GM23338 (cell line): ENCODE measurements at regions not wholly inside any gene's neighbourhood (a gene's known extent, or its start where the extent isn't known, plus 50 kb on each side); places are given as distances from the start of the nearest gene placed in this dataset.

Experiments used
- ATAC-seq: fragments of 200-7000 bp; cut with Tn5 transposase; 3 replicates; pipeline ENCODE4 v1.9.1; 2020
- DNase-seq: peaks from one replicate; pipeline ENCODE4 v3.0.0-alpha.2; 2015; ENCODE audit warnings: low spot score
- H2AFZ ChIP-seq: fragments of 200-600 bp; sonication (generic); 2 replicates; pipeline ENCODE4 v1.8.0; 2016; ENCODE audit warnings: antibody characterized with exemption, mild to moderate bottlenecking, moderate library complexity
- H3F3A ChIP-seq: fragments of 200-600 bp; sonication (generic); replicated peaks from 2 replicates; pipeline ENCODE4 v1.8.0; 2017; ENCODE audit warnings: antibody characterized with exemption, mixed run types, low read depth
- H3K27ac ChIP-seq: fragments of 200-600 bp; sonication (generic); 2 replicates; pipeline ENCODE4 v1.6.1; 2016; ENCODE audit warnings: low read depth
- H3K27me3 ChIP-seq: fragments of 200-600 bp; sonication (generic); 2 replicates; pipeline ENCODE4 v1.8.0; 2016; ENCODE audit warnings: mild to moderate bottlenecking, mixed run types, moderate library complexity; ENCODE audit not compliant: insufficient read depth
- H3K36me3 ChIP-seq: fragments of 200-600 bp; sonication (generic); 2 replicates; pipeline ENCODE4 v1.8.0; 2016; ENCODE audit warnings: mild to moderate bottlenecking; ENCODE audit not compliant: insufficient read depth
- H3K4me1 ChIP-seq: fragments of 200-600 bp; sonication (generic); 2 replicates; pipeline ENCODE4 v1.8.0; 2016; ENCODE audit warnings: mild to moderate bottlenecking, moderate library complexity; ENCODE audit not compliant: insufficient read depth
- H3K4me2 ChIP-seq: fragments of 200-600 bp; sonication (generic); 2 replicates; pipeline ENCODE4 v1.7.1; 2017; ENCODE audit warnings: mixed run types
- H3K4me3 ChIP-seq: fragments of 200-600 bp; sonication (generic); 2 replicates; pipeline ENCODE4 v1.6.1; 2016; ENCODE audit warnings: mixed run types
- H3K79me2 ChIP-seq: fragments of 200-600 bp; sonication (generic); replicated peaks from 2 replicates; pipeline ENCODE4 v1.8.0; 2017; ENCODE audit warnings: mild to moderate bottlenecking; ENCODE audit not compliant: insufficient read depth
- H3K9me2 ChIP-seq: fragments of 200-600 bp; sonication (generic); 2 replicates; pipeline ENCODE4 v1.8.0; 2017; ENCODE audit not compliant: insufficient read depth
- H4K20me1 ChIP-seq: fragments of 200-600 bp; sonication (generic); replicated peaks from 2 replicates; pipeline ENCODE4 v1.8.0; 2017; ENCODE audit warnings: mild to moderate bottlenecking; ENCODE audit not compliant: insufficient read depth
- H3K27ac Mint-ChIP-seq: 2 replicates; pipeline ENCODE4 v1.8.0; 2020; ENCODE audit warnings: inconsistent platforms, mild to moderate bottlenecking, moderate library complexity, mixed read lengths
- H3K27me3 Mint-ChIP-seq: 3 replicates; pipeline ENCODE4 v1.8.0; 2022; ENCODE audit warnings: low read depth, mild to moderate bottlenecking, moderate library complexity, mixed read lengths, inconsistent platforms; ENCODE audit not compliant: insufficient read depth, poor library complexity
- H3K36me3 Mint-ChIP-seq: 3 replicates; pipeline ENCODE4 v1.8.0; 2021; ENCODE audit warnings: low read depth, mild to moderate bottlenecking, inconsistent platforms, moderate library complexity, mixed read lengths
- H3K4me1 Mint-ChIP-seq: 3 replicates; pipeline ENCODE4 v1.8.0; 2020; ENCODE audit warnings: mild to moderate bottlenecking, inconsistent platforms, mixed read lengths
- H3K4me3 Mint-ChIP-seq: 3 replicates; pipeline ENCODE4 v1.8.0; 2021; ENCODE audit warnings: moderate library complexity, mild to moderate bottlenecking, inconsistent platforms, mixed read lengths
- H3K9me3 Mint-ChIP-seq: 3 replicates; pipeline ENCODE4 v1.8.0; 2020; ENCODE audit warnings: moderate library complexity, mild to moderate bottlenecking, inconsistent platforms, mixed read lengths
- CREB1 ChIP-seq: fragments of 250-450 bp; sonication (Bioruptor Pico); IDR thresholded peaks from 2 replicates; pipeline ENCODE4 v1.5.0; 2020; ENCODE audit warnings: low read depth, mild to moderate bottlenecking, moderate library complexity
- ETS1 ChIP-seq: IDR thresholded peaks from 2 replicates; pipeline ENCODE4 v1.6.1; 2016; ENCODE audit warnings: antibody characterized with exemption
- EZH2 ChIP-seq: fragments of 200-600 bp; sonication (generic); IDR thresholded peaks from one replicate; pipeline ENCODE4 v1.8.0; 2017; ENCODE audit warnings: antibody characterized with exemption, mild to moderate bottlenecking, low read depth; ENCODE audit not compliant: unreplicated experiment
- EZH2phosphoT487 ChIP-seq: fragments of 200-600 bp; sonication (generic); IDR thresholded peaks from one replicate; pipeline ENCODE4 v1.8.1; 2018; ENCODE audit warnings: antibody characterized with exemption; ENCODE audit not compliant: unreplicated experiment
- JUNB ChIP-seq: IDR thresholded peaks from one replicate; pipeline ENCODE4 v1.6.1; 2016; ENCODE audit warnings: antibody characterized with exemption; ENCODE audit not compliant: unreplicated experiment
- NANOG ChIP-seq: IDR thresholded peaks from 2 replicates; pipeline ENCODE4 v1.6.1; 2016; ENCODE audit warnings: antibody characterized with exemption, borderline replicate concordance
- POLR2AphosphoS5 ChIP-seq: IDR thresholded peaks from 2 replicates; pipeline ENCODE4 v1.6.1; 2016; ENCODE audit warnings: antibody characterized with exemption, low read depth
- STAT1 ChIP-seq: IDR thresholded peaks from one replicate; pipeline ENCODE4 v1.6.1; 2016; ENCODE audit warnings: antibody characterized with exemption; ENCODE audit not compliant: unreplicated experiment
- ZNF114 ChIP-seq: fragments of 250-450 bp; sonication (Bioruptor Pico); IDR thresholded peaks from 2 replicates; pipeline ENCODE4 v1.5.0; 2020; ENCODE audit warnings: mild to moderate bottlenecking, moderate library complexity
- ZNF331 ChIP-seq: fragments of 250-450 bp; sonication (Bioruptor Pico); IDR thresholded peaks from 2 replicates; pipeline ENCODE4 v1.5.0; 2020; ENCODE audit warnings: low read depth, mild to moderate bottlenecking, moderate library complexity
- TF ChIP-seq, protein P1 (sequence below): fragments of 250-450 bp; sonication (Bioruptor Pico); IDR thresholded peaks from 2 replicates; pipeline ENCODE4 v1.5.0; 2020; ENCODE audit warnings: mild to moderate bottlenecking, moderate library complexity
- TF ChIP-seq, protein P2 (sequence below), 2 experiments: fragments of 200-600 bp in 1 of 2; sonication (generic) in 1 of 2; conservative IDR thresholded peaks; 2 replicates each; pipeline versions ENCODE4 v1.5.1 to v1.6.1; 2016 to 2017; ENCODE audit warnings: antibody characterized with exemption in 2 of 2, low read depth in 2 of 2, mild to moderate bottlenecking in 2 of 2, moderate library complexity in 1 of 2
- TF ChIP-seq, protein P3 (sequence below): IDR thresholded peaks from one replicate; pipeline ENCODE4 v1.6.1; 2018; ENCODE audit warnings: antibody characterized with exemption; ENCODE audit not compliant: unreplicated experiment

DNA sequence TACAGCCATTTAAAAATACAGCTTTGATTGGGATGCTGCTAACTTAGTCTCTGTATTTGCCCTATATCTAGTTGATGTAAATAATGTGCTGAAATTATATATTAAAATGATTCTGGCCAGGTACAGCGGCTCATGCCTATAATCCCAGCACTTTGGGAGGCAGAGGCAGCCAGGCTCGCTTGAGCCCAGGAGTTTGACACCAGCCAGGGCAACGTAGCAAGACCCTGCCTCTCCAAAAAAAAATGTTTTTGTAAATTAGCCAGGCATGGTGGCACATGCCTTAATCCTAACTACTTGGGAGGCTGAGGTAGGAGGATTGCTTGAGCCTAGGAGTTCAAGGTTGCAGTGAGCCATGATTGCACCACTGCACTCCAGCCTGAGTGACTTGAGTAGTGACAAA is 143.8 kb upstream of the CELF2 start:
- no peak overlapping the region for H3K27ac ChIP-seq
- H3K36me3 Mint-ChIP-seq, result no peaks in the 10 kb centered on the region
- H3K4me3 ChIP-seq, result no peak overlapping the region
- H3K4me3 Mint-ChIP-seq, result no peak overlapping the region
- H3K36me3 ChIP-seq, result no peaks in the 10 kb centered on the region
- no peak overlapping the region for H2AFZ ChIP-seq
- no peak for DNase-seq
- H3K9me3 Mint-ChIP-seq, result no peaks in the 10 kb centered on the region
- H3K4me1 ChIP-seq, result no peaks in the 10 kb centered on the region
- TF ChIP-seq STAT1 (no peak), NANOG (no peak), ETS1 (no peak), JUNB (no peak), EZH2 (no peak), ZNF114 (CRISPR knock-in tag) (no peak), EZH2phosphoT487 (no peak), CREB1 (no peak), POLR2AphosphoS5 (no peak), ZNF331 (CRISPR knock-in tag) (no peak)
- TF ChIP-seq, protein P1, sequence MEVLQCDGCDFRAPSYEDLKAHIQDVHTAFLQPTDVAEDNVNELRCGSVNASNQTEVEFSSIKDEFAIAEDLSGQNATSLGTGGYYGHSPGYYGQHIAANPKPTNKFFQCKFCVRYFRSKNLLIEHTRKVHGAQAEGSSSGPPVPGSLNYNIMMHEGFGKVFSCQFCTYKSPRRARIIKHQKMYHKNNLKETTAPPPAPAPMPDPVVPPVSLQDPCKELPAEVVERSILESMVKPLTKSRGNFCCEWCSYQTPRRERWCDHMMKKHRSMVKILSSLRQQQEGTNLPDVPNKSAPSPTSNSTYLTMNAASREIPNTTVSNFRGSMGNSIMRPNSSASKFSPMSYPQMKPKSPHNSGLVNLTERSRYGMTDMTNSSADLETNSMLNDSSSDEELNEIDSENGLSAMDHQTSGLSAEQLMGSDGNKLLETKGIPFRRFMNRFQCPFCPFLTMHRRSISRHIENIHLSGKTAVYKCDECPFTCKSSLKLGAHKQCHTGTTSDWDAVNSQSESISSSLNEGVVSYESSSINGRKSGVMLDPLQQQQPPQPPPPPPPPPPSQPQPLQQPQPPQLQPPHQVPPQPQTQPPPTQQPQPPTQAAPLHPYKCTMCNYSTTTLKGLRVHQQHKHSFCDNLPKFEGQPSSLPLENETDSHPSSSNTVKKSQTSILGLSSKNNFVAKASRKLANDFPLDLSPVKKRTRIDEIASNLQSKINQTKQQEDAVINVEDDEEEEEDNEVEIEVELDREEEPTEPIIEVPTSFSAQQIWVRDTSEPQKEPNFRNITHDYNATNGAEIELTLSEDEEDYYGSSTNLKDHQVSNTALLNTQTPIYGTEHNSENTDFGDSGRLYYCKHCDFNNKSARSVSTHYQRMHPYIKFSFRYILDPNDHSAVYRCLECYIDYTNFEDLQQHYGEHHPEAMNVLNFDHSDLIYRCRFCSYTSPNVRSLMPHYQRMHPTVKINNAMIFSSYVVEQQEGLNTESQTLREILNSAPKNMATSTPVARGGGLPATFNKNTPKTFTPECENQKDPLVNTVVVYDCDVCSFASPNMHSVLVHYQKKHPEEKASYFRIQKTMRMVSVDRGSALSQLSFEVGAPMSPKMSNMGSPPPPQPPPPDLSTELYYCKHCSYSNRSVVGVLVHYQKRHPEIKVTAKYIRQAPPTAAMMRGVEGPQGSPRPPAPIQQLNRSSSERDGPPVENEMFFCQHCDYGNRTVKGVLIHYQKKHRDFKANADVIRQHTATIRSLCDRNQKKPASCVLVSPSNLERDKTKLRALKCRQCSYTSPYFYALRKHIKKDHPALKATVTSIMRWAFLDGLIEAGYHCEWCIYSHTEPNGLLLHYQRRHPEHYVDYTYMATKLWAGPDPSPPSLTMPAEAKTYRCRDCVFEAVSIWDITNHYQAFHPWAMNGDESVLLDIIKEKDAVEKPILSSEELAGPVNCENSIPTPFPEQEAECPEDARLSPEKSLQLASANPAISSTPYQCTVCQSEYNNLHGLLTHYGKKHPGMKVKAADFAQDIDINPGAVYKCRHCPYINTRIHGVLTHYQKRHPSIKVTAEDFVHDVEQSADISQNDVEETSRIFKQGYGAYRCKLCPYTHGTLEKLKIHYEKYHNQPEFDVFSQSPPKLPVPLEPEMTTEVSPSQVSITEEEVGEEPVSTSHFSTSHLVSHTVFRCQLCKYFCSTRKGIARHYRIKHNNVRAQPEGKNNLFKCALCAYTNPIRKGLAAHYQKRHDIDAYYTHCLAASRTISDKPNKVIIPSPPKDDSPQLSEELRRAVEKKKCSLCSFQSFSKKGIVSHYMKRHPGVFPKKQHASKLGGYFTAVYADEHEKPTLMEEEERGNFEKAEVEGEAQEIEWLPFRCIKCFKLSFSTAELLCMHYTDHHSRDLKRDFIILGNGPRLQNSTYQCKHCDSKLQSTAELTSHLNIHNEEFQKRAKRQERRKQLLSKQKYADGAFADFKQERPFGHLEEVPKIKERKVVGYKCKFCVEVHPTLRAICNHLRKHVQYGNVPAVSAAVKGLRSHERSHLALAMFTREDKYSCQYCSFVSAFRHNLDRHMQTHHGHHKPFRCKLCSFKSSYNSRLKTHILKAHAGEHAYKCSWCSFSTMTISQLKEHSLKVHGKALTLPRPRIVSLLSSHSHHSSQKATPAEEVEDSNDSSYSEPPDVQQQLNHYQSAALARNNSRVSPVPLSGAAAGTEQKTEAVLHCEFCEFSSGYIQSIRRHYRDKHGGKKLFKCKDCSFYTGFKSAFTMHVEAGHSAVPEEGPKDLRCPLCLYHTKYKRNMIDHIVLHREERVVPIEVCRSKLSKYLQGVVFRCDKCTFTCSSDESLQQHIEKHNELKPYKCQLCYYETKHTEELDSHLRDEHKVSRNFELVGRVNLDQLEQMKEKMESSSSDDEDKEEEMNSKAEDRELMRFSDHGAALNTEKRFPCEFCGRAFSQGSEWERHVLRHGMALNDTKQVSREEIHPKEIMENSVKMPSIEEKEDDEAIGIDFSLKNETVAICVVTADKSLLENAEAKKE, result no peak
- TF ChIP-seq, protein P2, sequence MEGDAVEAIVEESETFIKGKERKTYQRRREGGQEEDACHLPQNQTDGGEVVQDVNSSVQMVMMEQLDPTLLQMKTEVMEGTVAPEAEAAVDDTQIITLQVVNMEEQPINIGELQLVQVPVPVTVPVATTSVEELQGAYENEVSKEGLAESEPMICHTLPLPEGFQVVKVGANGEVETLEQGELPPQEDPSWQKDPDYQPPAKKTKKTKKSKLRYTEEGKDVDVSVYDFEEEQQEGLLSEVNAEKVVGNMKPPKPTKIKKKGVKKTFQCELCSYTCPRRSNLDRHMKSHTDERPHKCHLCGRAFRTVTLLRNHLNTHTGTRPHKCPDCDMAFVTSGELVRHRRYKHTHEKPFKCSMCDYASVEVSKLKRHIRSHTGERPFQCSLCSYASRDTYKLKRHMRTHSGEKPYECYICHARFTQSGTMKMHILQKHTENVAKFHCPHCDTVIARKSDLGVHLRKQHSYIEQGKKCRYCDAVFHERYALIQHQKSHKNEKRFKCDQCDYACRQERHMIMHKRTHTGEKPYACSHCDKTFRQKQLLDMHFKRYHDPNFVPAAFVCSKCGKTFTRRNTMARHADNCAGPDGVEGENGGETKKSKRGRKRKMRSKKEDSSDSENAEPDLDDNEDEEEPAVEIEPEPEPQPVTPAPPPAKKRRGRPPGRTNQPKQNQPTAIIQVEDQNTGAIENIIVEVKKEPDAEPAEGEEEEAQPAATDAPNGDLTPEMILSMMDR (conservative IDR thresholded peaks at IDR 0.05; ENCODE audit: low read depth in 2 of 2), result no peak
- TF ChIP-seq, protein P3, sequence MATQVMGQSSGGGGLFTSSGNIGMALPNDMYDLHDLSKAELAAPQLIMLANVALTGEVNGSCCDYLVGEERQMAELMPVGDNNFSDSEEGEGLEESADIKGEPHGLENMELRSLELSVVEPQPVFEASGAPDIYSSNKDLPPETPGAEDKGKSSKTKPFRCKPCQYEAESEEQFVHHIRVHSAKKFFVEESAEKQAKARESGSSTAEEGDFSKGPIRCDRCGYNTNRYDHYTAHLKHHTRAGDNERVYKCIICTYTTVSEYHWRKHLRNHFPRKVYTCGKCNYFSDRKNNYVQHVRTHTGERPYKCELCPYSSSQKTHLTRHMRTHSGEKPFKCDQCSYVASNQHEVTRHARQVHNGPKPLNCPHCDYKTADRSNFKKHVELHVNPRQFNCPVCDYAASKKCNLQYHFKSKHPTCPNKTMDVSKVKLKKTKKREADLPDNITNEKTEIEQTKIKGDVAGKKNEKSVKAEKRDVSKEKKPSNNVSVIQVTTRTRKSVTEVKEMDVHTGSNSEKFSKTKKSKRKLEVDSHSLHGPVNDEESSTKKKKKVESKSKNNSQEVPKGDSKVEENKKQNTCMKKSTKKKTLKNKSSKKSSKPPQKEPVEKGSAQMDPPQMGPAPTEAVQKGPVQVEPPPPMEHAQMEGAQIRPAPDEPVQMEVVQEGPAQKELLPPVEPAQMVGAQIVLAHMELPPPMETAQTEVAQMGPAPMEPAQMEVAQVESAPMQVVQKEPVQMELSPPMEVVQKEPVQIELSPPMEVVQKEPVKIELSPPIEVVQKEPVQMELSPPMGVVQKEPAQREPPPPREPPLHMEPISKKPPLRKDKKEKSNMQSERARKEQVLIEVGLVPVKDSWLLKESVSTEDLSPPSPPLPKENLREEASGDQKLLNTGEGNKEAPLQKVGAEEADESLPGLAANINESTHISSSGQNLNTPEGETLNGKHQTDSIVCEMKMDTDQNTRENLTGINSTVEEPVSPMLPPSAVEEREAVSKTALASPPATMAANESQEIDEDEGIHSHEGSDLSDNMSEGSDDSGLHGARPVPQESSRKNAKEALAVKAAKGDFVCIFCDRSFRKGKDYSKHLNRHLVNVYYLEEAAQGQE, result no peak
- no peak overlapping the region for H3K27ac Mint-ChIP-seq
- H3K27me3 Mint-ChIP-seq, result peaks cover 4% of the 10 kb centered on the region
- no peaks in the 10 kb centered on the region for H3F3A ChIP-seq
- no peak overlapping the region for H3K4me2 ChIP-seq
- no peaks in the 10 kb centered on the region for H4K20me1 ChIP-seq
- no peak for ATAC-seq
- H3K9me2 ChIP-seq, result 0 out of 2 replicates have a peak, but pooled peaks cover 4% of the 10 kb centered on the region
- H3K79me2 ChIP-seq, result no peaks in the 10 kb centered on the region
- no peaks in the 10 kb centered on the region for H3K27me3 ChIP-seq
- H3K4me1 Mint-ChIP-seq, result peaks cover 19% of the 10 kb centered on the region
